COLO668 (cell line): ENCODE measurements at regions not wholly inside any gene's neighbourhood (a gene's known extent, or its start where the extent isn't known, plus 50 kb on each side); places are given as distances from the start of the nearest gene placed in this dataset.
A peak's percentile ranks its signal among the peaks of the same experiment; 100 is the strongest.

ENCODE experiments used
- DNase-seq: peaks from one replicate; lab custom pipeline; 2025; ENCODE audit not compliant: unreplicated experiment; lab: John Stamatoyannopoulos, UW

DNA sequence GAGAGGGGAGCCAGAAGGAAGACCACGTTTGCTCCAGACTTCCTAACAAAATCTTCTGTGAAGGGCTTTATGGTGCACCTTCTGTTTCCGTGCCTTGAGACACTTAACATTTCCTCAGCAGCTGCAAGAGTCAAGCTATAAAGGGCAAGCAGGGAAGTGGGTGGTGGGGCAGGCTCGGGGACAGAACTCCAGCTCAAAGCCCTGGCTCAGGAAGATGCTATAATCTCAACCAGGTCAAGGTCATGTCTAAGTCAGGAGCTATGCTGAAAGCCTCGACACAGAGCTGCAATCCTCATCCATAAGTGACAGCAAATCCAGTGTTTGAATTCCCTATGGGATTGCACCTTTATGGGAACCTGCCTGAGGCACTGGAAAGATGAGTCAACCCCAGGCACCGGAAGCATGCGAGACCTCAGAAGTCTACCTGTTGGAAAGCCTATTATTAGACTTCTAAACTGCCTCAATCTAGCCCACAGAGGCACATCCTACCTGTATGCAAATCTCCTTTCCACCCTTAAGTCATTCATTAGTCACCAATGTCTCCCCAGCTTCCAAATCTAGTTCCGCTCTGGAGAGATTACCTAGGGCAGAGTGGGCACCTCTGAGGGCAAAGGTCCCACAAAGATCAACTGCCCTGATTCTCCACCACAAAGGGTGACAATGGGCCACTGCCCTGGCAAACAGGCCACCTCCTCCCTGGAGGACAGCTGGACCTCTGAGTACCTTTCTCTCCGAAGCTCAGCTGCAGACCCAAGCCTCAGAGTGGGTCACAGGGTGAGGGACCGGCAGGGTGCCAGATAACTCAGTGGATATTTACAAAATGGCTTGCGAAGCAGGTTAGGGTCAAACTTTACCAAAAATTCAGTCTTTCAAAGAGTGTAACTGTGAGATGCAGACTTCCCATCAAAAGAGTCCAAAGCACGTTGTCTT is 287.0 kb downstream of the CDC5L start:
- DNase-seq, result no peak

DNA sequence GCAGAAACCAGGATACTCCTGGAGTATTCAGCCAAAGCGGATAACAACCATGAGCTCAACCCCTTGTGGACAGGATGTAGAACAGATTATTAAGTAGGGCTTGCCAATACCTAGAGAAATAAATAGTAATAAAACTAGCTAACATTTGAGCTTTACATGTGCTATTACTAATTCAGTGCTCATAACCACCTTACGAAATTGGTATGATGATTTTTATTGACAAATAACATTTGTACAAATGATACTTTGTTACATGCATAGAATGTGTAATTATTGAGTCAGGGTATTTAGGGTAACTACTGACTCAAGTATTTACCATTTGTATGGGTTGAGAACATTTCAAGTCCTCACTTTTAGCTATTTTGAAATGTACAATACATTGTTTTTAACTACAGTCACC is 287.9 kb downstream of the CDC5L start:
- DNase-seq, result no peak

DNA sequence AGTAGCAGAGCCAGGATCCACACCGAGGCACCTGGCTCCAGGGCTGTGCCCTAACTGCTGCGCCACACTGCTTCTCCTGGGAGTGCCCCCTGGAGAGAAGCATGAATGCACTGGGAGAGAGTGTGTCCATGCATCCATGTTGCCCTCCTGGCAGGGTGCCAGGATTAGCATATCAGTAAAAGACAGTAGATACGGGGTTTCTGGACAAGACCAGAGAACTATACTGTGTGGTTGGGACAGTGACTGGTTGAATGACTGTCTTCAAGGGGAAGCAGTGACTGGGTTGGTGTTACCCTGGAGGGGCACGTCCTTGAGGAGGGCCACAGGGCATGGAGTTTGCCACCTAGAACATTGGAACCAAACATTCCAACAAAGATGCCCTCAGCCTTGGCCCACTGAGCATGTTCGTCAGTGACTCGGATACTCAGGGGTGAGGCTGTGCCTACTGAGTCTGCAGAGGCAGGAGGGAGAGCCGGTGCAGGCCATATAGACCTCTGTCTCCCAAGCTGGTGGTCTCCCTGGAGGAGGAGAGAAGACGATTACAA is 288.8 kb downstream of the CDC5L start:
- peak; percentile 10 for DNase-seq

DNA sequence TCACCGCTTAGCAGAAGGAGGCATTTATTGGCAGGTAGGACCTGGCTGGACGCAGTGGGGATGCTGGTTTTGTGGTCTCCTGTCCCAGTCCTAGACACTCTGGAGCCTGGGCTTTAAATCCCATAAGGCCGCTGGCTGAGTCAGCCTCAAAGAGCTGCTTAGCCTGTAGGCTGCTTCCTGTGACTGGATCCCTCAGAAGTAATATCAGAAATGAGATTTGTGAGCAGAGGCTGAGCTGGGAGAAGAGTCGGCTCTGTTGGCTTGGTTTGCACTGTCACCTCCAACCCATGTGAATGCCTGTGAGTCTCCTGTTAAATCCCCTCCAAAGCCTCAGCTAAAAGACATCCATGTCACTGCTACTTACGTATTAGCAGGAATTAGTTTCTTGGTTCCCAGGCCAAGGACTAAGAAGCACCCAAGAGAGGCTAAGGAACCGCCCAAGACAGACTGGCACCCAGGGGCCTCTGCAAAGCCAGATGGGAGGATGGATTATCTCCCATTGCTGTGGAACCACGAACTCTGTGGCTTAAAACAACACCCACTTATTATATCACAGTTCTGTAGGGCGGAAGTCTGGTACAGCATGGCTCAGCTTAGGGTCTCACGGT is 289.4 kb downstream of the CDC5L start:
- no peak for DNase-seq

DNA sequence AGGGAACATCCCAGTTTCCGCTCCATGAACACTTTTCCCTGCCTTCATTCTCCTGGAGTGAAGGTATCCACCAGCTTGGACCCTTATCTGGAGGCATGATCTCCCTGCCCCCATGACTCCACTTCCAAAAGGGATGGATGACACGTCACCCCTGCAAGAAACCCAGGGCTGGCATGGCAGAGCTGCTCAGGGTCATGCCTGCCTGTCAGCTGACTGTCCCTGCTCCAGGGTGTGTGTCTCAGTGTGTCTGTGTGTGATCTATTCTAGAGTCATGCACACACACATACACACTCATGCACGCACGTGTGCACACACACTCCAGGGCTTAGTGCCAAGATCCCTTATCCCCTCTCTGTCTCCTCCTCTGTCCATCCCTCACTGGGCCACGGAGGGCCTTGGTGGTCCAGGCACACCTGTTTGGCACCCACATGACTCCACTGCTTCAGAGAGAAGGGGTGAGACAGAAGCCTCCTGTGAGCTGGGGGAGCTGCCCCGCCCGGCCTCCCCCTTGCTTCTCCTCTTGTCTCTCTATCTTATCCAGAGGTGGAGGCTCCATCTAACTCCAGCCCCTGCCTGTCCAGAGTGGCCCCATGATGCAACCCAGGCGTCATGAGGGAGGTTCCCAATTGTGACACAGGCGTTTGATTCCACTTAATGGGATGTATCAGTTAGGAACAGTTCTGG is 290.9 kb downstream of the CDC5L start:
- no peak for DNase-seq

DNA sequence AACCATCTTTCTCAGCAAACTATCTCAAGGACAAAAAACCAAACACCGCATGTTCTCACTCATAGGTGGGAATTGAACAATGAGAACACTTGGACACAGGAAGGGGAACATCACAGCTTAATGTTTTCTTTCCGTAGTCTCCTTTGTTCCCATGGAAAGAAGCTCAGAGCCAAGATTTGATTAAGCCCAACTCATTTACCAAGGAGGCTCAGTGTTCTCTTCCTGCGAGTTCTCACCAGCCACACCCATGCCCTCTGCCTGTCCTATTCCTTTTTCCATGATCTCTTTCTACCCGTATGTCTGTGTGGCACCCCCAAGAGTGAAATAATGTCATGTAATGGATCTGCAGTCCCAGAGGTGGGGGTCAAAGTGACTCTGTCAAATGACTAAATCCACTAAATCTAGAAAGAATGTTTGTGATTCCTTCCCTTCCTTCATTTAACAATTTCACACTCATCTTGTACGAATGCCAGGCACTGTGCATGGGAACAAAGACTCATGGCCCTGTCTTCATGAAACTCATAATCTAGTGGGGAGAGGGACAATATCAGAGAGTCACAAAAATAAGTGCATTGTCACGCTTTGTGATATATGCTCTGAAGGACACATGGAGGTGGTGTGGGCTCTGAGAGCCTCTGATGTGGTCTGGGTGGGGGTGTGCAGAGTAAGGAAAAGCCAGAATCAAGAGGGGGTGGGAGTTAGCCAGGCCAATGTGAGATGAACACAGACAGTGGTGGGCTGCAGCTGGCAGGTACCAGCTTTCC is 292.1 kb downstream of the CDC5L start:
- no peak for DNase-seq

DNA sequence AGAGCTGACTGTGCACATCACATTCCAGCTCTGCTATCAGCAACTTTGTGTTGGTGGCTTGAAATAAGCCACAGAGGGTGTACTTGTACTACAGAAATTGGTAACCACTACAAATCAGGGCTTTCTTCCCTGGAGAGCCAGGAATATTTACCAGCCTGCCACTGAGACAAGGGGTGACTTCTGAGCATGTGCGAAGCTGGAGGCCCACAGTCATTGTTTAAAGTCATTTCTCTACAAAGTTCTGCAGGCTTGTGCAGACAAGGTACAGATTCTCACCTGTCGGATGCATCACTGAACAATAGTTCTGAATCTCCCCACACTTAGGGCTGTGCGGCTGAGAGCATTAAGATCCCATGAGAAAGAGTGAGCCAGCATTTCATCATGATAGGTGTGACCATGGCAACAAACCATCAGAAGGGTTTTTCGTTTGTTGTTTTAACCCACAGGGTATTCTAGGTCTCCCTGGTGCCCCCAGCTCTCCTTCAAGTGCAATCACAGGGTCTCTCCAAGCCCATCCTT is 292.8 kb downstream of the CDC5L start:
- no peak for DNase-seq

DNA sequence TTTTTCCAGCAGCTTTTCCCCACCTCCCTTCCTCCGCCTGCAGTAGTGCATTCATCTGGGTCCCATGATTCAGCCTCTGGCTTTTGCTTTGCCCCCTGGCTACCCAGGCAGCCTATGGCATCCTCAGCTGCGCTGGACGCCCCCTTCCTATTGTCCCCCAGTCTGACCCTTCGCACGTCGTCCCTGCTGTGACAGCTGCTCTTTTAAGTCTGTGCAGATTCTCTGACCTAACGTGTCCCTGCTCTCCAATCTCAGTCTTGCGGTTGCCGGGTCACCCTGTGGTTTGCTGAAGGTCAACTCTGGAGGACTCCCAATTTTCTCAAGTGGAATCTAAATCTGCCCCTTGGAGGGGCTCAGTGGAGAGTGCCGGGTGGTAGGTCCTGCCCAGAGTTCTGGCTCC is 294.3 kb downstream of the CDC5L start:
- DNase-seq, result no peak

DNA sequence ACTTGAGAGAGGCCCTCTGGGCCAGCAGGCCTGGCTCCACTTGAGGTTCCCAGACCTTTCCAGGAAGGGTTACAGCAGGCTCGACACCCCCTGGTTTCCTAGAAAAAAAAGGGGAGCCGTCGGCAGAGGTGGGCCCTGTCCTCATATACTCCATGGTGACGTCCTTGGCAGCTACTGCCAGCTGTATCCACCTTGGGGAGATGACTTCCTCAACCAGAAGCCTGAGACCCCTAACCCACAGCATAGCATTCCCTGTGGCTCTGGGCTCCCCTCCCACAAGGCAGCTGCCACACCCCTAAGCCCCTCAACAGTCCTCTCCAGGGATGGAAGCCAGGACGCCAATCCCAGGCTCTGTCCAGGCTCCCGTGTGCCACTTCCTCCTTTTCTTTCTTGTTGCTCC is 294.8 kb downstream of the CDC5L start:
- DNase-seq, result no peak

DNA sequence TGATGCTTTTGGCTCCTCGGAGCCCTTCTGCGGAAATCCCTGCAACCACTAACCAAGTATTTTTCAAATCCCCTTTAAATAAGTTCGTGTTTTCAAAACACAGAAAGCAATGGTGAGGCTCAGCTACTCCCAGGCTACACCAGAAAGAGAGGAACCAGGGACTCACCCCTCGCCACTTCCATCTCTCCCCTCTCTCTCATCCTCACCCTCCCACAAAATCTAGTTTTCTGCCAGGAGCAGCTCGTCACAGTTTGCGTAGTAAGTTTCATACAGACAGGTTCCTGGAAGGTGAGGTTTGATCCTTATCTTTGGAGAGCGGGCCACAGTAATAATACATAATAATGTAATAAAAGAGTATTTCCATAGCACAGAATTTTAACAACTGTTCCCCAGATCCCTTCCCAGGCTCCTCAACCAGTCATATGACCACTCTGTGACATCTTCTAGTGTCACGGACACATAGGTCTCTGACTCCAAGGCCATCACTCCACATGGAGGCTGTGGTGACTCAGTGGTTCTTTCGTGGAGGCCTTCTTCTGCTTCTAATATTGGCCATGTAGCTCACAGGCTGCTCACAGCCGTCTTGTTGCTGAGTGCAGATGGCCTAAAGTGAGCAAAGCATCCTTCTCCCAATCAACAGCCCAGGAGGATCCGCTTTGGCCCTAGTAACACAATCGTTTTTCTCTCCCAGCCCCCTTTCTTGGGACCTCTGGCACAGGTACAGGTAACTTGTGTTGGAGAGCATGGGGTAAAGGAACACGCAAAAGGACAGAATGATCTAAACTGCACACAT is 295.7 kb downstream of the CDC5L start:
- no peak for DNase-seq

DNA sequence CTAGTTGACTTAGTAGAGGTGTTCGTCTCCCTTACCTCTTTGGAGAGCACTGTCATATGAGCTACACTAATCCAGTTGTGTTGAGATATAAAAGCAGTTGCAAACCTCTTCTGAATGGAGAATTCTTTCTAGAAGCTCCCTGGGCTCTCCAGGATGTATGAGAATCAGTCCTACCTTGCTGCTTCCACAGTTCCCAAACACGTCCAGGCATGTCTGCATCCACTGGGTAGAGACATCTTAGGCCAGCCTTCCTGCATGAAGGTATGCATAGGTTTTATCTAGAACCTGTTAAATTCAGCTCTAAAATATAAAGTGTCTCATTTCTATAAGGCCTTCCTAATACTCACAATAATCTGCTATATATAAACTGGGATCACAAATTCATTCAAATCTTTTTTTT is 297.7 kb downstream of the CDC5L start:
- no peak for DNase-seq

DNA sequence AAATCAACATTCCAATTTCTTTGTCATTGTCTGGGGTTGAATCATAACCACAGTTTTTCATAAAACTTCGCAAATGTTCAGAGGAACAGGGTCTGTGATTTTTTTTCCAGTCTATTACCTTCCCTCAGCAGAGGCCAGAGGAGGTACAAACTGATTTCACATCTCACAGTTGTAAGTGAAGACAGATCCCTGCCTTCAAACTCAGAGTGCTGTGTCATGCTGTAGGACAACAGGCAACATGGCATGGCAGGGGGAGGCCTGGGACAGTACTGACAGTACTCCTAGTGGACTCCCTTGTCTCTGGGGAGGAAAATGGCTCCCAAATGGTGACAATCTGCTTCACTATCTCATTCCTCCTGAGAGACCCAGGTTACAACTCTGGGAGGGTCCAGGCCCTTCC is 308.6 kb downstream of the CDC5L start:
- no peak for DNase-seq

DNA sequence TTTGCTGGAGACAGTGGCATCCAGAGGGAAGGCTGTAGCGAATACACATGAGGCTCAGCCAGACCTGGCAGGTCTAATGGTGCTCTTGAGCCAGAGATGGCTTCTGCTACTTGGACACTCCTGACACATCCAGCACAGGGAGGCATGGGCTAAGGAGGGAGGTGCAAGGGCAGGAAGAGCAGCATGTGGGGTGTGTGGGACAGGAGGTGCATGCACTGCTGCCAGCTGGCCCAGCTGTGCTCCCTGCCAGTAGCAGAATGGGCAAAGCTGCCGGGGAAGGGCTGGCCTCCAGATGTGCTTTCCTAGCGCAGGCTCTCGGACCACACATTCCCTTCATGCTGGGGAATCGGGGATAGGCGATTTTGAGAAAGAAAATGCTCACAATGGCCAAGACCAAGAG is 309.2 kb downstream of the CDC5L start:
- DNase-seq, result no peak

DNA sequence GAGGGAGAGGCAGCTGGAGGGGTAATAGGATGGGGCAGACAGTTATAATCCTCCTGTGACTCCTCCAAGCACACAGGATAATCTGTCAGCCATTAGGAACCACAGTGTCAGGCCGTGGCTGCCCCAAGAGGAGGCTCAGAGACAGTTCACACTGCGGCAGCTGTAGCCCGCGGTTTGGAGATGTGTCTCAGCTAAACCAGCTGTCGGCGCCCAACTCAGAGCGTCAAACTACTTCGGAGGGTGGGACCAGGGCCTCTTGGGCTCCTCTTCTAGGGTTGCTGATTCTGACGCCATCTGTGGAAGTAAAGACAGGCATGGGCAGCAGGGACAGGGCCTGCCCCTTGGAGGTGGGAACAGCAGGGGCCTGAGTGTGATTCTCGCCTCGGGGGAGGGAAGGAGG is 309.8 kb downstream of the CDC5L start:
- no peak for DNase-seq

DNA sequence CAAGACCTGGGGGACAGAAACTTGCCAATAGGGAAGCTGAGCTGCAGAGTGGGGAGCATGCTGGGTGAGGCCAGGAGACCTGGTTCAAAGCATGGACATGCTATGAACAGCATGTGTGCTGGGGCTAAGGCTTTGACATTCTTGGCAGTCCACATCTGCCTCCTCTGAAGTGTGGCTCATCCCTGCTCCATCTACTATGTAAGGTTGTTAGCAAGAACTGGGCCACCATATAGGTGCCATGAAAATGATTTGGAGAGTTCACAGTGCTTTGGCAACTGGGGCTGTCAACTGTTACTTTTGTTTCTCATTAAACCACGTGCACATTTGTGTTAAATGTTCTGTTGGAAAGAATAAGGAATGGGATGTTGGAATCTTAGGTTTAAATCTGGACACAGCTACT is 311.1 kb downstream of the CDC5L start:
- no peak for DNase-seq

DNA sequence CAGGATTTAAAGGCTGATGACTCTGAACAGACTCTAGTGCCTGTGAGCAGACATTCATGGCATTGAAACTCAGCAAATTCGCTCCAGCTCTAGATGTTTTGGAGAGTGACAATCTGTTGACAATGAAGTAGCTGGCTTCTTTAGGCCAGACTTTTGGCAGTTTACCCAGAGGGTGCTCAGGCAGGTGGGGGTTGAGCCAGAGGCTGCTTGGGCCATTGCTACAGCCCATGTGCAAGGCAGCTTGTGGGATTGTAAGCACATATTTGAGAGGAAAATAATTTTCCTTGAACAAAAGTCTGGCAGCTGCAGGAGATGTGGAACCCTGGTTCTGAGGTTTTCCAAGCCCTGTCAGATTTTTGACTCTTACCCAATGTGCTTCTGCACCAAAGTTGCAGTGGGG is 311.6 kb downstream of the CDC5L start:
- DNase-seq, result no peak

DNA sequence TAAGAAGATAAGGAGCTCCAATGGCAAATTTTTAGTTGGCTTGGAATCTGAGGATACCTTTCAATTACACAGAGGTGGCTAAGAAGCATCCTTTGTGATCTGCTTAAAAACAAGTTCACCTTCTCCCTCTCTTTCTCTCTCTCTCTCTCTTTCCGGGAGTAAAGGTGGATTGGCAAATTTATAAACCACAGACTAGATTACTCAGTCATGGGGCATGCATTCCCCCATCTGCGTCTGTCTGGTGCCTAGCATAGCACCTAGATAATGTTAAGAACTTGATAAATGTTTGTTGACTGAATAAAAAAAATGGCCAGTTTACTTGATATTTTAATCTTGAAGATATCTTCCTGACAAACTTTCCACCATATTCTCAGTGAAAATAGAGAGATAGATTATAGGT is 312.3 kb downstream of the CDC5L start:
- no peak for DNase-seq

DNA sequence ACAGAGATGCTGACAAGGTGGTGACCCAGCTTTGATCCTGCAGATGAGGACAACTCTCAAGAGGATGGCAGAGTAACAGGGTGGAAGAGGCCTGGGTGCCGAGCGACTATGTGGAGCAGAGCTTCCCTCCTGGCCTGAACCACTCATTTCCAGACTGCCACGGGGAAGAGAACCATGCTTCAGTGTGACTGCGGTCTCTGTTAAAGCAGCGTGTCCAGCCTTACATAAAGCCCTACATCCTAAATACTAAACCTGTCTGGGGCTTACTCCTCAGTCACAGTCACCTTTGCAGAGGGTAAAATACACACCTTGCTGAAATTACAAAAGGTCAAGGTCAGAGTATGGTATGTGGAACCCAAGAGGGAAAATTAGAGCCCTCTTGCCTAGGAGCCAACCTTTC is 312.9 kb downstream of the CDC5L start:
- no peak for DNase-seq

DNA sequence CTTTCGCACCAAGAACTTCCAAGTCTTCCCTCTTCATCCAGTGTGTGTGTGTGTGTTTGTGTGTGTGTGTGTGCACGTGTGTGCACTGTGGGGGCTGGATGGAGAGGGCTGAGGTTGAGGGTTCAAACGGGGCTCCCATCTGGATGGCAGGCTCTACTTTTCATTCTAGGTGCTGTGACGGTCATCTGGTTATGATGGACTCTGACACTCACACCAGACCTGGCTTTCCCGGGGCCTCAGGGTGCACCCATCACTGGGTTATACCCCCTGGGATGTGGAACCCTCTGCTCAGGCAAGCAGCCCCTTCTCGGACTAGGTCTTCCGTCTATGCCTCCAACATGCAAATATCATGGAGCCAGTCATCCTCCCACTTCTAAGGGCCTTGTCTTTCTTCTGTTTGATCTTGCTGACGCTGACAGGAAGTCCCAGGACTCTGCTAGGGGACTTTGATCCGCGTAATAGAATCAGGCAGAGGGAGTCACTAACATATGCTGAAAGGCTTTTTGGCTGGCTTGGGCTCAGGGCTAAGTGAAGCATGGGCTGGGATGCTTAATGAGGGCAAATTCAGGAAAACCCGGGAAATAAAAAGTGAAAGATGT is 313.6 kb downstream of the CDC5L start:
- no peak for DNase-seq

DNA sequence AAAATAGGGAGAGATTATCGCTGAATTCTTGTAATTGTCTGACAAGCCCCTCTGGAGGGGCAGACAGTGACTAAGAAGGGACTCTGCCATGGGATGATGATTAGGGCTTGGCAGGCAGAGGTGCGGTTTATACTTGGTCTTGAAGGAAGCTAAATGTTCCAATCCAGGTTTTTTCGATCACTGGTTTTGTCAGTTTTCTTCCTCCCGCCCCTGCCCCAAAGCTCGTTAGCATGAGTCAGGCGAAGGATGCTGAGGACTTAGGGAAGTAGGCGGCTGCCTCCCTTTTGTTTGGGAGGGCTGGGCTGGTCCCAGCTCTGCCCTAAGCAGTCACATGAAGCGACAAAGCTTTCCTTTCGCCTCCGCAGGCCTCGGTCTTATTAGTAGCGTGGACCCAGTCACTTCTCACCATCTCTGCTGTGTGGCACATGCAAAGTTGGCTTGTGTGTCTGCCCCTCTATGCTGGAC is 314.2 kb downstream of the CDC5L start:
- no peak for DNase-seq
